Calu3 (cell line): ENCODE measurements at regions not wholly inside any gene's neighbourhood (a gene's known extent, or its start where the extent isn't known, plus 50 kb on each side); places are given as distances from the start of the nearest gene placed in this dataset.

Experiments used
- BruUV-seq: library from RNA; stranded (reverse); fragments of 400-500 nt; replicated peaks from 2 replicates; lab custom pipeline; 2021; lab: Mats Ljungman, UMichigan
- CTCF ChIA-PET: fragments of 300-600 bp; sonication (Branson Sonifier 250); formaldehyde crosslinking; loops from one replicate; lab custom pipeline; 2022; ENCODE audit warnings: antibody characterized with exemption; lab: Charles Lee
- DNase-seq: peaks from one replicate; pipeline ENCODE4 v3.0.0; 2022
- H3K27ac Mint-ChIP-seq: one replicate; pipeline ENCODE4 v1.8.0; 2022; ENCODE audit warnings: mixed read lengths; ENCODE audit not compliant: unreplicated experiment
- H3K27me3 Mint-ChIP-seq: one replicate; pipeline ENCODE4 v1.8.0; 2022; ENCODE audit warnings: mixed read lengths; ENCODE audit not compliant: unreplicated experiment
- H3K36me3 Mint-ChIP-seq: one replicate; pipeline ENCODE4 v1.8.0; 2022; ENCODE audit warnings: mild to moderate bottlenecking, moderate library complexity, mixed read lengths; ENCODE audit not compliant: insufficient read depth, unreplicated experiment
- H3K4me1 Mint-ChIP-seq: one replicate; pipeline ENCODE4 v1.8.0; 2022; ENCODE audit warnings: mild to moderate bottlenecking, low read depth, mixed read lengths; ENCODE audit not compliant: unreplicated experiment
- H3K4me3 Mint-ChIP-seq: one replicate; pipeline ENCODE4 v1.8.0; 2022; ENCODE audit warnings: mild to moderate bottlenecking, low read depth, moderate library complexity, mixed read lengths; ENCODE audit not compliant: unreplicated experiment
- H3K9me3 Mint-ChIP-seq: one replicate; pipeline ENCODE4 v1.8.0; 2022; ENCODE audit warnings: low read depth, mixed read lengths; ENCODE audit not compliant: unreplicated experiment
- intact Hi-C: fragments of 100-400 bp; cut with micrococcal nuclease; formaldehyde crosslinking; loops from one replicate; pipeline ENCODE4 v1.10.0; 2022; ENCODE audit not compliant: unreplicated experiment
- TF ChIP-seq, protein P1 (sequence below): fragments of 200-600 bp; IDR thresholded peaks from one replicate; pipeline ENCODE4 v1.8.0; 2022; ENCODE audit warnings: antibody characterized with exemption; ENCODE audit not compliant: unreplicated experiment

GRCh38 chr12:93100610-93101009, 171.5 kb upstream of the EEA1 start:
- TF ChIP-seq, protein P1, sequence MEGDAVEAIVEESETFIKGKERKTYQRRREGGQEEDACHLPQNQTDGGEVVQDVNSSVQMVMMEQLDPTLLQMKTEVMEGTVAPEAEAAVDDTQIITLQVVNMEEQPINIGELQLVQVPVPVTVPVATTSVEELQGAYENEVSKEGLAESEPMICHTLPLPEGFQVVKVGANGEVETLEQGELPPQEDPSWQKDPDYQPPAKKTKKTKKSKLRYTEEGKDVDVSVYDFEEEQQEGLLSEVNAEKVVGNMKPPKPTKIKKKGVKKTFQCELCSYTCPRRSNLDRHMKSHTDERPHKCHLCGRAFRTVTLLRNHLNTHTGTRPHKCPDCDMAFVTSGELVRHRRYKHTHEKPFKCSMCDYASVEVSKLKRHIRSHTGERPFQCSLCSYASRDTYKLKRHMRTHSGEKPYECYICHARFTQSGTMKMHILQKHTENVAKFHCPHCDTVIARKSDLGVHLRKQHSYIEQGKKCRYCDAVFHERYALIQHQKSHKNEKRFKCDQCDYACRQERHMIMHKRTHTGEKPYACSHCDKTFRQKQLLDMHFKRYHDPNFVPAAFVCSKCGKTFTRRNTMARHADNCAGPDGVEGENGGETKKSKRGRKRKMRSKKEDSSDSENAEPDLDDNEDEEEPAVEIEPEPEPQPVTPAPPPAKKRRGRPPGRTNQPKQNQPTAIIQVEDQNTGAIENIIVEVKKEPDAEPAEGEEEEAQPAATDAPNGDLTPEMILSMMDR = no peak
- Mint-ChIP-seq H3K4me3 (no peak overlapping the region), H3K27me3 (no peaks in the 10 kb centered on the region), H3K4me1 (peaks cover 9% of the 10 kb centered on the region), H3K27ac (no peak overlapping the region), H3K9me3 (no peaks in the 10 kb centered on the region), H3K36me3 (no peaks in the 10 kb centered on the region)
- CTCF ChIA-PET = no interaction called here
- intact Hi-C loops = no loop called here
- no peak for DNase-seq
- no TSS peak for BruUV-seq

DNA sequence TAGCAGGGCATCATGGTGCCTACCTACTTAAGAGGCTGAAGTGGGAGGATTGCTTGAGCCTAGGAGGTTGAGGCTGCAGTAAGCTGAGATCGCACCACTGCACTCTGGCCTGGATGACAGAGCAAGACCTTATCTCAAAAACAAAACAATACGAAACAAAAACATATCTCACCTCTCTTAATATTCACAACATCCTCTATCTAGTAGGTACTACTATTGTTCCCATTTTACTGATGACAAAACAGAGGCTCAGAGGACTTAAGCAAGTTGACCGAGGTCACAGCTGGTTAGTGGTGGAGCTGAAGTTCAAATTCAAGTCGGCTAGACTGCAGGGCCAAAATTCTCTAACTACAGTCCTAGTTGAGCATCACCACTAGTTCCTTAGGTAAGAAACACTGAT, 172.3 kb upstream of the EEA1 start:
- H3K4me1 Mint-ChIP-seq = peaks cover 9% of the 10 kb centered on the region
- intact Hi-C loops = no loop called here
- H3K36me3 Mint-ChIP-seq = no peaks in the 10 kb centered on the region
- no peaks in the 10 kb centered on the region for H3K27me3 Mint-ChIP-seq
- TF ChIP-seq, protein P1 = no peak
- BruUV-seq = no TSS peak
- no peak overlapping the region for H3K4me3 Mint-ChIP-seq
- no peak overlapping the region for H3K27ac Mint-ChIP-seq
- CTCF ChIA-PET = no interaction called here
- no peak for DNase-seq
- no peaks in the 10 kb centered on the region for H3K9me3 Mint-ChIP-seq

GRCh38 chr12:93102312-93102711, 173.2 kb upstream of the EEA1 start:
- TF ChIP-seq, protein P1 = no peak
- Mint-ChIP-seq H3K4me3 (no peak overlapping the region), H3K27me3 (no peaks in the 10 kb centered on the region), H3K36me3 (no peaks in the 10 kb centered on the region), H3K4me1 (peaks cover 9% of the 10 kb centered on the region), H3K9me3 (no peaks in the 10 kb centered on the region), H3K27ac (no peak overlapping the region)
- DNase-seq = no peak
- no TSS peak for BruUV-seq
- intact Hi-C loops = no loop called here
- CTCF ChIA-PET = no interaction called here

DNA sequence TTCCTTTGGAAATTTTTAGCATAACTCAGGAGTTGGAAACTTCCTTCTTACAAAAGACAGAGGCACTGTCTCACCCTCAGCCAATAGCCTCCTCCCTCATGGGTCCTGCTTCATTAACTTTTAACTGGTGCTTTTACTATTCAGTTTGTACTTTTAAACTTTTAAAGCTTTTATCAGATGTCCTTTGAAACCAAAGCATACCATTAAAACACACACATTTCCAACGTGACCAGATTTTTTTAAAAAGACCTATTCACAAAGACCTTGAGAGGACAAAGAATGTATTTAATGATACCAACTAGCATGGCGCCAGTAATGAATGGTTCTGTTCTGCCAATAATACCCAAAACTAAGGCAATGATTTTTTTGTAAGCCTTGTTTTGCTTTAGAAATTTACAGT, 173.6 kb upstream of the EEA1 start:
- intact Hi-C loops = no loop called here
- BruUV-seq = no TSS peak
- TF ChIP-seq, protein P1 = no peak

More for the DNA sequence above, 173.6 kb upstream of the EEA1 start:
- H3K4me1 Mint-ChIP-seq = peaks cover 9% of the 10 kb centered on the region
- H3K36me3 Mint-ChIP-seq = no peaks in the 10 kb centered on the region
- CTCF ChIA-PET = no interaction called here
- no peak overlapping the region for H3K4me3 Mint-ChIP-seq
- no peaks in the 10 kb centered on the region for H3K9me3 Mint-ChIP-seq
- DNase-seq = no peak
- H3K27me3 Mint-ChIP-seq = no peaks in the 10 kb centered on the region
- no peak overlapping the region for H3K27ac Mint-ChIP-seq
